Neural crest cell (in vitro differentiated cells): ENCODE measurements at regions not wholly inside any gene's neighbourhood (a gene's known extent, or its start where the extent isn't known, plus 50 kb on each side); places are given as distances from the start of the nearest gene placed in this dataset.

ENCODE experiments used
- DNase-seq: peaks from one replicate; pipeline ENCODE4 v3.0.0; 2021; ENCODE audit warnings: low read depth, mixed read lengths, low spot score
- H3K27ac Mint-ChIP-seq: one replicate; pipeline ENCODE4 v1.8.0; 2021; ENCODE audit warnings: mild to moderate bottlenecking, mixed read lengths; ENCODE audit not compliant: unreplicated experiment
- H3K27me3 Mint-ChIP-seq: 2 replicates; pipeline ENCODE4 v1.8.0; 2021; ENCODE audit warnings: low read depth, mild to moderate bottlenecking, mixed read lengths
- H3K36me3 Mint-ChIP-seq: 2 replicates; pipeline ENCODE4 v1.8.0; 2021; ENCODE audit warnings: low read depth, mild to moderate bottlenecking, mixed read lengths
- H3K4me1 Mint-ChIP-seq: 2 replicates; pipeline ENCODE4 v1.8.0; 2021; ENCODE audit warnings: mixed read lengths
- H3K4me3 Mint-ChIP-seq: one replicate; pipeline ENCODE4 v1.8.0; 2021; ENCODE audit warnings: mild to moderate bottlenecking, mixed read lengths
- H3K9me3 Mint-ChIP-seq: 2 replicates; pipeline ENCODE4 v1.8.0; 2021; ENCODE audit warnings: mixed read lengths
- CTCF ChIP-seq: fragments of 200-600 bp; sonication (generic); conservative IDR thresholded peaks from 2 replicates; pipeline ENCODE4 v1.5.0; 2021; ENCODE audit warnings: antibody characterized with exemption, mild to moderate bottlenecking

GRCh38 chr10:117926491-117926890 lies 120.2 kb downstream of the RAB11FIP2 start:
- Mint-ChIP-seq H3K4me3 (no peak overlapping the region), H3K36me3 (no peaks in the 10 kb centered on the region), H3K27me3 (no peaks in the 10 kb centered on the region), H3K9me3 (no peaks in the 10 kb centered on the region), H3K4me1 (no peaks in the 10 kb centered on the region), H3K27ac (no peak overlapping the region)
- no peak for TF ChIP-seq CTCF
- DNase-seq = no peak

GRCh38 chr10:117927332-117927731 lies 119.4 kb downstream of the RAB11FIP2 start:
- no peak overlapping the region for H3K27ac Mint-ChIP-seq
- H3K4me1 Mint-ChIP-seq = no peaks in the 10 kb centered on the region
- no peak for TF ChIP-seq CTCF
- DNase-seq = no peak
- H3K9me3 Mint-ChIP-seq = no peaks in the 10 kb centered on the region
- no peaks in the 10 kb centered on the region for H3K27me3 Mint-ChIP-seq
- no peaks in the 10 kb centered on the region for H3K36me3 Mint-ChIP-seq
- H3K4me3 Mint-ChIP-seq = no peak overlapping the region

GRCh38 chr10:117927871-117928270 lies 118.9 kb downstream of the RAB11FIP2 start:
- H3K4me3 Mint-ChIP-seq = no peak overlapping the region
- H3K27ac Mint-ChIP-seq = no peak overlapping the region
- no peak for TF ChIP-seq CTCF
- no peaks in the 10 kb centered on the region for H3K9me3 Mint-ChIP-seq
- no peaks in the 10 kb centered on the region for H3K36me3 Mint-ChIP-seq
- DNase-seq = no peak
- no peaks in the 10 kb centered on the region for H3K4me1 Mint-ChIP-seq
- no peaks in the 10 kb centered on the region for H3K27me3 Mint-ChIP-seq

GRCh38 chr10:117928281-117928680 lies 118.5 kb downstream of the RAB11FIP2 start:
- TF ChIP-seq CTCF = no peak
- no peaks in the 10 kb centered on the region for H3K9me3 Mint-ChIP-seq
- no peak overlapping the region for H3K27ac Mint-ChIP-seq

GRCh38 chr10:117928741-117929140 lies 118.0 kb downstream of the RAB11FIP2 start:
- no peaks in the 10 kb centered on the region for H3K4me1 Mint-ChIP-seq
- no peaks in the 10 kb centered on the region for H3K9me3 Mint-ChIP-seq
- H3K36me3 Mint-ChIP-seq = no peaks in the 10 kb centered on the region
- DNase-seq = no peak
- no peak overlapping the region for H3K27ac Mint-ChIP-seq
- H3K27me3 Mint-ChIP-seq = no peaks in the 10 kb centered on the region
- no peak for TF ChIP-seq CTCF
- H3K4me3 Mint-ChIP-seq = no peak overlapping the region

More at GRCh38 chr10:117928281-117928680, 118.5 kb downstream of the RAB11FIP2 start:
- H3K36me3 Mint-ChIP-seq = no peaks in the 10 kb centered on the region
- H3K4me3 Mint-ChIP-seq = no peak overlapping the region
- no peaks in the 10 kb centered on the region for H3K4me1 Mint-ChIP-seq
- no peaks in the 10 kb centered on the region for H3K27me3 Mint-ChIP-seq
- DNase-seq = no peak
